ENCODE measurements at regions not wholly inside any gene's neighbourhood (a gene's known extent, or its start where the extent isn't known, plus 50 kb on each side); places are given as distances from the start of the nearest gene placed in this dataset.

DNA sequence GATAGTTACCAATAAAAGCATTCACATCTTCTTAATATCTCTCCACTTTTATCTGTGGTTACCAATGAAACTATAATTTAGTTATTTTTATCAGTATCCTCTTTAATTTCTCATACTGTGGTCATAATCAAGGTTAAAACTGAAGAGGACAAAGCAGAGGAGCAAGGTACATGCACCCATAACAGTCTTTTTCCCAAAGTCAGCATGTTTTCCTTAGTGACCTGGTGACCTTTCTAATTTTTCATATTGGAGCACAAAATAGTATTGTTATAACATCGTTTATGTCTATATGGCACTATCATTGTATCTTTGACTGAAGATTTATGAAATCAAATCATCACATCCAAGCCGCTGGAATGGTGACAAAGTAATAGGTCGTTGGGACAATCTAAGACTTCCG lies 51.5 kb upstream of the CHORDC1 start:
- H3K27ac ChIP-seq, result no peak overlapping the region
- no peaks in the 10 kb centered on the region for H3K9me3 ChIP-seq
- no peaks in the 10 kb centered on the region for H3K4me1 ChIP-seq

More for the DNA sequence above, 51.5 kb upstream of the CHORDC1 start:
- Histone ChIP-seq H3K36me3 (no peaks in the 10 kb centered on the region), H3K4me3 (no peak overlapping the region), H3K27me3 (no peaks in the 10 kb centered on the region)
- TF ChIP-seq, protein P1, sequence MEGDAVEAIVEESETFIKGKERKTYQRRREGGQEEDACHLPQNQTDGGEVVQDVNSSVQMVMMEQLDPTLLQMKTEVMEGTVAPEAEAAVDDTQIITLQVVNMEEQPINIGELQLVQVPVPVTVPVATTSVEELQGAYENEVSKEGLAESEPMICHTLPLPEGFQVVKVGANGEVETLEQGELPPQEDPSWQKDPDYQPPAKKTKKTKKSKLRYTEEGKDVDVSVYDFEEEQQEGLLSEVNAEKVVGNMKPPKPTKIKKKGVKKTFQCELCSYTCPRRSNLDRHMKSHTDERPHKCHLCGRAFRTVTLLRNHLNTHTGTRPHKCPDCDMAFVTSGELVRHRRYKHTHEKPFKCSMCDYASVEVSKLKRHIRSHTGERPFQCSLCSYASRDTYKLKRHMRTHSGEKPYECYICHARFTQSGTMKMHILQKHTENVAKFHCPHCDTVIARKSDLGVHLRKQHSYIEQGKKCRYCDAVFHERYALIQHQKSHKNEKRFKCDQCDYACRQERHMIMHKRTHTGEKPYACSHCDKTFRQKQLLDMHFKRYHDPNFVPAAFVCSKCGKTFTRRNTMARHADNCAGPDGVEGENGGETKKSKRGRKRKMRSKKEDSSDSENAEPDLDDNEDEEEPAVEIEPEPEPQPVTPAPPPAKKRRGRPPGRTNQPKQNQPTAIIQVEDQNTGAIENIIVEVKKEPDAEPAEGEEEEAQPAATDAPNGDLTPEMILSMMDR (IDR thresholded peaks at IDR 0.05), result no peak
- DNase-seq (ENCODE audit: low spot score), result no peak

MicroRNAs in the stretch of these regions (microRNA counts, 767-probe panel; counts per million panel counts)
- 0 to 31.0 counts per million in 2 donors for microRNA hsa-miR-1261

Small RNA genes in the stretch of these regions (microRNA-seq; reads per million reads assigned to microRNA genes)
- gene MIR1261 (ENCODE audit: borderline number of aligned reads in 2 of 2, borderline replicate concordance in 1 of 2), result 0 reads per million in 2 donors
- 0 reads per million in 2 donors for gene MIR4490 (ENCODE audit: borderline number of aligned reads in 2 of 2, borderline replicate concordance in 1 of 2)

Data from right atrium auricular region (tissue), 2 donors.